DND-41 (cell line): ENCODE measurements at regions not wholly inside any gene's neighbourhood (a gene's known extent, or its start where the extent isn't known, plus 50 kb on each side); places are given as distances from the start of the nearest gene placed in this dataset.

ENCODE experiments used
- EZH2 ChIP-seq: IDR thresholded peaks from 3 replicates; pipeline ENCODE4 v1.6.1; 2012; ENCODE audit warnings: borderline replicate concordance, low read depth, mild to moderate bottlenecking, moderate library complexity, low read length, inconsistent platforms; ENCODE audit not compliant: severe bottlenecking
- TF ChIP-seq, protein P1 (sequence below): IDR thresholded peaks from 2 replicates; pipeline ENCODE4 v1.5.1; 2012; ENCODE audit warnings: borderline replicate concordance, low read length, moderate library complexity, mild to moderate bottlenecking; ENCODE audit not compliant: poor library complexity, severe bottlenecking; ENCODE audit errors: extremely low read depth

DNA sequence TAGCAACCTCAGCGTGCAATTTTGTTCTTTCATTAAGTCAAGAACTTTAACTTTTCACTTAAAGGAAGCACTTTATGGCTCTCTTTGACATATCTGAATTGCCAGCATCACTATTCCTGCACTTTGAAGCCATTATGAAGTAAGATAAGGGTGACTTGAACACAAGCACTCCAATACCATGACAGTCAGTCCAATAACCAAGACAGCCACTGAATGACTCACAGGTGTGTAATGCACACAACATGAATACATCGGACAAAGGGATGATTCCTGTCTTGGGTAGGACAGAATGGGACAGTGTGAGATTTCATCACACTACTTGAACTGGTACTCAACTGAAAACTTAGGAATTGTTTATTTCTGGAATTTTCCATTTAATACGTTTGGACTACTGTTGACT lies 233.7 kb upstream of the IPO5 start:
- TF ChIP-seq, protein P1, sequence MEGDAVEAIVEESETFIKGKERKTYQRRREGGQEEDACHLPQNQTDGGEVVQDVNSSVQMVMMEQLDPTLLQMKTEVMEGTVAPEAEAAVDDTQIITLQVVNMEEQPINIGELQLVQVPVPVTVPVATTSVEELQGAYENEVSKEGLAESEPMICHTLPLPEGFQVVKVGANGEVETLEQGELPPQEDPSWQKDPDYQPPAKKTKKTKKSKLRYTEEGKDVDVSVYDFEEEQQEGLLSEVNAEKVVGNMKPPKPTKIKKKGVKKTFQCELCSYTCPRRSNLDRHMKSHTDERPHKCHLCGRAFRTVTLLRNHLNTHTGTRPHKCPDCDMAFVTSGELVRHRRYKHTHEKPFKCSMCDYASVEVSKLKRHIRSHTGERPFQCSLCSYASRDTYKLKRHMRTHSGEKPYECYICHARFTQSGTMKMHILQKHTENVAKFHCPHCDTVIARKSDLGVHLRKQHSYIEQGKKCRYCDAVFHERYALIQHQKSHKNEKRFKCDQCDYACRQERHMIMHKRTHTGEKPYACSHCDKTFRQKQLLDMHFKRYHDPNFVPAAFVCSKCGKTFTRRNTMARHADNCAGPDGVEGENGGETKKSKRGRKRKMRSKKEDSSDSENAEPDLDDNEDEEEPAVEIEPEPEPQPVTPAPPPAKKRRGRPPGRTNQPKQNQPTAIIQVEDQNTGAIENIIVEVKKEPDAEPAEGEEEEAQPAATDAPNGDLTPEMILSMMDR: no peak
- no peak for TF ChIP-seq EZH2
